NT2/D1 (cell line): ENCODE measurements at regions not wholly inside any gene's neighbourhood (a gene's known extent, or its start where the extent isn't known, plus 50 kb on each side); places are given as distances from the start of the nearest gene placed in this dataset.

Experiments
- DNase-seq: peaks from one replicate; pipeline ENCODE4 v3.0.0-alpha.2; 2011; ENCODE audit warnings: low read depth, low spot score
- H3K27me3 ChIP-seq: 2 replicates; pipeline ENCODE4 v1.6.0; 2011; ENCODE audit warnings: mild to moderate bottlenecking; ENCODE audit not compliant: insufficient read length, insufficient read depth
- H3K36me3 ChIP-seq: 2 replicates; pipeline ENCODE4 v1.6.1; 2011; ENCODE audit warnings: mild to moderate bottlenecking, low read length, mixed read lengths; ENCODE audit not compliant: insufficient read depth, insufficient read length
- H3K4me1 ChIP-seq: 2 replicates; pipeline ENCODE4 v1.5.1; 2011; ENCODE audit not compliant: insufficient read depth, insufficient read length
- H3K4me3 ChIP-seq: 2 replicates; pipeline ENCODE4 v1.5.1; 2011; ENCODE audit warnings: low read depth; ENCODE audit not compliant: insufficient read length
- H3K9ac ChIP-seq: 2 replicates; pipeline ENCODE4 v1.6.0; 2011; ENCODE audit warnings: low read depth; ENCODE audit not compliant: insufficient read length
- H3K9me3 ChIP-seq: 2 replicates; pipeline ENCODE4 v1.5.1; 2011; ENCODE audit warnings: mild to moderate bottlenecking, low read length; ENCODE audit not compliant: insufficient read depth
- SUZ12 ChIP-seq: IDR thresholded peaks from 2 replicates; pipeline ENCODE4 v1.6.1; 2011; ENCODE audit not compliant: insufficient read length, insufficient read depth; ENCODE audit errors: extremely low read depth
- YY1 ChIP-seq: IDR thresholded peaks from 2 replicates; pipeline ENCODE4 v1.6.1; 2011; ENCODE audit not compliant: insufficient read length, insufficient read depth
- ZNF274 ChIP-seq: IDR thresholded peaks from 2 replicates; pipeline ENCODE4 v1.6.1; 2011; ENCODE audit warnings: mild to moderate bottlenecking, low read depth, low read length

DNA sequence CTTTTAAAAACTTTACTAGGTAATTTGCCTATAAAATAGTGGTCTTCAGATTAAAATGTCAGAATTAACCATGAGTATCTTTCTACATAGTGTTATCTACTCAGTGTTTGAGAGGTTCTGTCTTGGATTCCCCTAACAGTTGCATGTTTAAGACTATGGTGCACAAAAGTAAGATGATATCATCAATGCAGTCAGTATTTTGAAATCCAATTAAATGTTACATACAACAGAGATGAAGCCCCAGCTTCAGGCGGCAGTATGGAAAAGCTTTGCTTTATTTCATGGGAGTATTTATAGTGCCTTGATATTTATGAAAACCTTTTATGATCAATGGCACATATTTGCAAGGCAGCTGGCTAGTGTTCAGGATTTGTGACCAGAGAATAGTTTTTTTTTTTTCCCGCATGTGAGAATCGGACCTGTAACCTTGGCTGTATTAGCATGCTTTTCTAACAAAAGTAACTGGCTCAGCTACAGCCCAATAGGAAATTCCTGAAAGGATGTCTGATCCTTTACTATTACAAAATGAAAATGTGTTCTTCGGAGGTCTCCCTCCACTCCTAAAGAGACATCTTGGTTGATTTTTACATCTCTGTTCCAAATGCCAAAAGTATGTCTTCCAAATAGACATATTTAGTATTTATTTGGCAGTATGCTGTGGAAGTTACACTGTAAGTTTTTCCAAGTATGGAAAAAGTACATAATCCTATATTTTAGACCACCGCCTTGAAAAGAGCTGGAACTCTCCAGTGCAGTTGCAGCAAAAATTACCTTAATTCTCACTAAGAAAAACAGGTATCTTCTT is 319.3 kb upstream of the UBE2E3 start:
- H3K9me3 ChIP-seq = no peaks in the 10 kb centered on the region
- no peak overlapping the region for H3K9ac ChIP-seq
- H3K4me1 ChIP-seq = no peaks in the 10 kb centered on the region
- H3K27me3 ChIP-seq = no peaks in the 10 kb centered on the region
- H3K36me3 ChIP-seq = no peaks in the 10 kb centered on the region
- TF ChIP-seq YY1 = no peak
- no peak for TF ChIP-seq SUZ12
- no peak for TF ChIP-seq ZNF274
- no peak overlapping the region for H3K4me3 ChIP-seq
- no peak for DNase-seq

DNA sequence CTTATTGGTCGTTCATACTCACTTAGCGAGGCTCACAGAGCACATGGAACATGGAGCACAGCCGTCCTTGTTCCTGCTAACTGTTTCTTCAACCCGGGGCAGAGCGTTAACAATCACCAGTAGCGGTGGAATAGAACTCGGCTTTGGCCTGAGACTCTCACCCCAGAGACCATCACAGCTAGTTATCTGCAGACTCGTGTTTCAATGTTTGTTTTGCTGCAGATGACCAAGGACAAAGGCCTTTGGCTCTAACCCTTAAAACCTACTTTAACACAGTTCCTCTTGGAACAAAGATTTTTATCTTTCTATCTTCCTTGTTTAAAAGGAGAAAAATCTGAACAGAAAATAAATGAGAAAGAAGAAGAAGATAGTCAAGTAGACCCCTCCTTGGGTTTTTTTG is 320.2 kb upstream of the UBE2E3 start:
- no peaks in the 10 kb centered on the region for H3K36me3 ChIP-seq
- H3K4me3 ChIP-seq = no peak overlapping the region
- no peak overlapping the region for H3K9ac ChIP-seq
- no peaks in the 10 kb centered on the region for H3K9me3 ChIP-seq
- DNase-seq = no peak
- no peaks in the 10 kb centered on the region for H3K4me1 ChIP-seq
- no peaks in the 10 kb centered on the region for H3K27me3 ChIP-seq
- TF ChIP-seq ZNF274 (no peak), SUZ12 (no peak), YY1 (no peak)

DNA sequence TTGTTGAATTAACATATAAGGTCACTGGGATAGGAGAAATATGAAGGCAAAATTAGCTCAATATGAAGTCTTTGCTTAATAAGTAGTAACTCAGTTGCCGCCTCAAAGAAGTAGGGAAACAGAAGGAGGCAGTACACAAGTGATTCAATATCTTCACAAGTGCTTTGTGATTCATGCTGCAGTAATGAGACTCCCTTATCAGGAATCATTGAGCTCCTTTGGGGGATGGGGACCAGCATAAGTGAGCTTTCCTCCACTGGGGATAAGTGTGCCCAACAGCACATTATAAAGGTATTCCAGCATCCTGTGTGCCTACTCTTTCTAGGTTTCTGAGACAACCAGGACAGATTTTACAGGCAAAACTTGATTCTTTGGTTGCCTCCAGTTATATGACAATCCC is 323.4 kb upstream of the UBE2E3 start:
- Histone ChIP-seq H3K27me3 (no peaks in the 10 kb centered on the region), H3K36me3 (no peaks in the 10 kb centered on the region), H3K9ac (no peak overlapping the region), H3K9me3 (no peaks in the 10 kb centered on the region), H3K4me3 (no peak overlapping the region), H3K4me1 (no peaks in the 10 kb centered on the region)
- no peak for DNase-seq
- TF ChIP-seq YY1 (no peak), ZNF274 (no peak), SUZ12 (no peak)

DNA sequence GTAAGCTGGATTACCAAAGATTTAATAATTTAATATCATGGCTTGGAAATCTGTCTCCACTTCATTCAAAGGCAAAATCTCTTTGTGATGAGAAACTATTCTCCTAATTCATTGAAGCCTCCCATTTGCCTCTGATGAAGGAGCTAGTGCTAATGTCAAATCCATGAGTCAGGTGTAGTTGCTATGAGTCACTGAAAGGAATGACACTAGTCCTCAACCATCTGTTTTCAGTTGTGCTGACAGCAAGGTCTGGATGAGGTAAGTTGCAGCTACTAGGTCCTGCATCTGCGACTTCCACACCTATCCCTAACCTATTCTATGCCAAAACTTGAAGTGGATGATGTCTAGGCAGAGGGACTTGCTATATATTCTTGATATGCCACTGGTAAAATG is 324.0 kb upstream of the UBE2E3 start:
- TF ChIP-seq YY1 (no peak), SUZ12 (no peak), ZNF274 (no peak)
- Histone ChIP-seq H3K4me3 (no peak overlapping the region), H3K9ac (no peak overlapping the region), H3K9me3 (no peaks in the 10 kb centered on the region), H3K36me3 (no peaks in the 10 kb centered on the region), H3K27me3 (no peaks in the 10 kb centered on the region), H3K4me1 (no peaks in the 10 kb centered on the region)
- no peak for DNase-seq

DNA sequence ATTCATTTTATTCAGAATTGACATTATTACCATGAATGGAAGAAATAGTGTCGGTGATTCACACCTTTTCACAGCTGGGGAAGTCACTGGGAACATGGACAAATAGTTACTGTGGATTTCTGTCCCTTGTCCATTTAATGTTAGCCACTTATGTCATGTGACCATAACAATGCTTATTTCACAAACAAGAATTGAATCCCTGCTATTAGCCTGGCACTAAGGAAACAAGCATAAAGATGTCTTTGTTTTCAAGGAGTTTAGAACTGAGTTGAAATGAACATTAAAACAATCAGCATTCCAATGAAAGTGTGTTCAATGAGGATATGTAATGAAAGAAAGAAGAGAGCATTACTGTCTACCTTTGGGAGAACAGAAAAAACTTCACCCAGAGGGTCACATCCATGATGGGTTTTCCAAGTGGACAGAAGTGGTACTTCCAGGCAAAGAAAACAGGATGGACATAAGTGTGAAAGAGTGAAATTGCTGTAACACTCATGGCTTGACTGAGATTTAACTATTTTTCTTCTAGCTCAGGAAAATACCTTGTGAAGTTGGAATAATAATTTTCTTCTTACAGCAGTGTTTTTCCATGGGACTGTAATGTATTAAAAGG is 324.5 kb upstream of the UBE2E3 start:
- no peaks in the 10 kb centered on the region for H3K27me3 ChIP-seq
- no peak overlapping the region for H3K4me3 ChIP-seq
- no peak for DNase-seq
- TF ChIP-seq ZNF274 (no peak), YY1 (no peak), SUZ12 (no peak)
- H3K9ac ChIP-seq = no peak overlapping the region
- no peaks in the 10 kb centered on the region for H3K36me3 ChIP-seq
- H3K4me1 ChIP-seq = no peaks in the 10 kb centered on the region
- H3K9me3 ChIP-seq = no peaks in the 10 kb centered on the region

DNA sequence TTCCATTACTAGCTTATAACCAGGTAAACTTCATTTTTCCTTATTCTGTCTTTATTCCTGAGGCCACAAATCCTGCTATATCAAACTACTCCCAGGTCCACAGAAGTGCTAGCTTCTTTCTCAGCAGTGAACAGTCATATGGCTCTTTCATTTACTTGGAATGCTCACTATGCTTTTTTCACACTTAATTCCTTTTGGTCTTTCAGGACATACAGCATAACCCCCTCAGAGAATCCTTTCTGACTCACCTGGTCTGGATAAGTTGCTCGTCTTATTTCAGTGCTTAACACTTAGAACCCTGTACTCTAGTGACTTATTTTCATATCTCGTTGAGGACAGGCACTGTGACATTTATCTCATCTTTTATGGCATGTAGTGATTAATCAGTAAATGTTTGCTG is 325.0 kb upstream of the UBE2E3 start:
- Histone ChIP-seq H3K9me3 (no peaks in the 10 kb centered on the region), H3K36me3 (no peaks in the 10 kb centered on the region), H3K27me3 (no peaks in the 10 kb centered on the region), H3K9ac (no peak overlapping the region), H3K4me3 (no peak overlapping the region), H3K4me1 (no peaks in the 10 kb centered on the region)
- no peak for TF ChIP-seq YY1
- DNase-seq = no peak

DNA sequence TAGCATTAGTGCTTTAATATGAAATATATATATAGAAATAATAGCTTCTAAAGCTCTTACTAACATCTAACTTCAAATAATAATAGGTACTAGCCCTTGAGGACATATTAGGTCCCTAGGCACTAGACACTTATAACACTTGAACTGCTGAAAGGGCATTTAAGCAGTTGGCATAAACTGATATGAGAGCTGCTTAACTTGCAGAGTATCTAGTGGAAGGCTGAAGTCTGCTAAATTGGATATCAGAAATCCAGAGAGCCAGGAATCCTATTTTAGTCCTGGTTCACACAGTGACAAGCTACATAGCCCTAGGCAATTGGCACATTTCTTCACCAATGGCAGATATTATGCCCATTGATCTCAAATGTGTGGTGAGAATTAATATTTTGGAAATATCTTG is 326.9 kb upstream of the UBE2E3 start:
- Histone ChIP-seq H3K9me3 (no peaks in the 10 kb centered on the region), H3K27me3 (no peaks in the 10 kb centered on the region), H3K36me3 (no peaks in the 10 kb centered on the region), H3K4me1 (no peaks in the 10 kb centered on the region), H3K9ac (no peak overlapping the region), H3K4me3 (no peak overlapping the region)
- no peak for TF ChIP-seq YY1
- TF ChIP-seq SUZ12 = no peak
- TF ChIP-seq ZNF274 = no peak
- DNase-seq = no peak

DNA sequence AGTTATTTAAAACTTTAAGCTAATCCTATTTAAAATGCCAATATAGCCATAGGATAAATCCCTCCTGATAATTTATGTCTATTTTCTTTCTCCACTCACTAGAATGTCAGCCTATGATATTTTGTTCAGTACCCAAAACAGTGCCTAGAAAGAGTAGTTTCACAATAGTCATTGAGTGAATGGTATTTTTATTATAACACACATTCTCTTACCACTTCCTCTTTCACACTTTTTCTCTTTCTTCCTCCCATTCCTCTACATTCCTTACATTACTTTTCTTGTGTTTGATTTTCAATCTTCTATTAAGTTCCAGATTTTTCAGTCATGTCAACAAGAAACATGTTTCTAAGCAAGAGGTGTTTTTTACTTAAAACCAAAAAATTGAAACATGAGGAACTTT is 327.6 kb upstream of the UBE2E3 start:
- Histone ChIP-seq H3K27me3 (no peaks in the 10 kb centered on the region), H3K9ac (no peak overlapping the region), H3K4me3 (no peak overlapping the region), H3K9me3 (no peaks in the 10 kb centered on the region), H3K4me1 (no peaks in the 10 kb centered on the region), H3K36me3 (no peaks in the 10 kb centered on the region)
- TF ChIP-seq SUZ12 (no peak), ZNF274 (no peak), YY1 (no peak)
- no peak for DNase-seq
